ENCODE measurements at regions not wholly inside any gene's neighbourhood (a gene's known extent, or its start where the extent isn't known, plus 50 kb on each side); places are given as distances from the start of the nearest gene placed in this dataset.
A peak's percentile ranks its signal among the peaks of the same experiment; 100 is the strongest.

GRCh38 chr7:17153536-17153935 lies 144.9 kb upstream of the AHR start:
- 89% methylated on average over 3 of the region's 3 CpGs for WGBS
- no peak overlapping the region for H3K27ac ChIP-seq (ENCODE audit: low read depth)
- no peaks in the 10 kb centered on the region for H3K36me3 ChIP-seq (ENCODE audit: insufficient read depth)
- H3K4me3 ChIP-seq (ENCODE audit: low read depth, low read length) = no peak overlapping the region
- no peak for DNase-seq (ENCODE audit: extremely low spot score)
- no peaks in the 10 kb centered on the region for H3K4me1 ChIP-seq (ENCODE audit: insufficient read depth)

- H3K4me3 ChIP-seq (ENCODE audit: low read depth, low read length) = no peak overlapping the region
- no peak for DNase-seq (ENCODE audit: extremely low spot score)
Observed at GRCh38 chr7:17155529-17155928, 142.9 kb upstream of the AHR start.

GRCh38 chr7:17158261-17158660 lies 140.2 kb upstream of the AHR start:
- no peaks in the 10 kb centered on the region for H3K36me3 ChIP-seq (ENCODE audit: insufficient read depth)
- WGBS = 94% methylated on average over 5 of the region's 5 CpGs
- no peaks in the 10 kb centered on the region for H3K4me1 ChIP-seq (ENCODE audit: insufficient read depth)
- DNase-seq (ENCODE audit: extremely low spot score) = no peak
- no peak overlapping the region for H3K27ac ChIP-seq (ENCODE audit: low read depth)
- H3K4me3 ChIP-seq (ENCODE audit: low read depth, low read length) = no peak overlapping the region

More at GRCh38 chr7:17155529-17155928, 142.9 kb upstream of the AHR start:
- Histone ChIP-seq H3K4me1 (ENCODE audit: insufficient read depth) (no peaks in the 10 kb centered on the region), H3K36me3 (ENCODE audit: insufficient read depth) (no peaks in the 10 kb centered on the region), H3K27ac (ENCODE audit: low read depth) (no peak overlapping the region)

GRCh38 chr7:17159500-17160037 lies 138.9 kb upstream of the AHR start:
- DNase-seq (ENCODE audit: extremely low spot score) = no peak
- 82% methylated on average over 2 of the region's 2 CpGs for WGBS
- no peaks in the 10 kb centered on the region for H3K4me1 ChIP-seq (ENCODE audit: insufficient read depth)
- no peaks in the 10 kb centered on the region for H3K36me3 ChIP-seq (ENCODE audit: insufficient read depth)
- no peak overlapping the region for H3K4me3 ChIP-seq (ENCODE audit: low read depth, low read length)
- H3K27ac ChIP-seq (ENCODE audit: low read depth) = no peak overlapping the region

DNA sequence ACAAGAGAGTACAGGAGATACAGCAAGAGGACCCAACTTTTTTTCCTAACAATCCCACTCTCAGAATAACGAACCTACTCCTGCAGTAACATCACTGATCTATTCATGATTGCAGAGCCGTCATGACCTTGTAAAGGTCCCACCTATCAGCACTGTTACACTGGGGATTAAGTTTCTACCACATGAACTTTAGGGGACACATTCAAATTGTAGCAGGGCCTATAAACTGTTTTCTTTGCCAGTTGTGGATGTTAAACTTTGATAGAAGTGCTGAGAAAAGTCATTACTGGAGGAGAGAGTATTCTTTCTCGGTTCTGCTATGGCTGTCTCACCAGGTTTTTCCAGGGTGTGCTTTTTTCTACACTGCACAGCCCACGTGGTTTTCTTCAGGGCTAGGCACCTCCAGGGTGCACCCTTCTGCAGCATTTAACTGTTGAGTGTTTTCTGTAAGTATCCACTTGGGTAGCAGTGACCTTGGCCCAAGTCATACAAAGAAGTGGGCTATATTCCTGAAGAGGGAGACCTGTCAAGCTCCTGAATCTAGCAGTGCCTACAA lies 131.6 kb upstream of the AHR start:
- no peak for DNase-seq (ENCODE audit: extremely low spot score)
- no peak overlapping the region for H3K27ac ChIP-seq (ENCODE audit: low read depth)
- H3K4me3 ChIP-seq (ENCODE audit: low read depth, low read length) = no peak overlapping the region
- no peaks in the 10 kb centered on the region for H3K36me3 ChIP-seq (ENCODE audit: insufficient read depth)
- H3K4me1 ChIP-seq (ENCODE audit: insufficient read depth) = no peaks in the 10 kb centered on the region
- WGBS = 79% methylated on average over 4 of the region's 4 CpGs

- WGBS = 70% methylated on average over 2 of the region's 2 CpGs
- no peak overlapping the region for H3K4me3 ChIP-seq (ENCODE audit: low read depth, low read length)
Observed at GRCh38 chr7:17168416-17168815, 130.0 kb upstream of the AHR start.

GRCh38 chr7:17171427-17171826 lies 127.0 kb upstream of the AHR start:
- WGBS = 97% methylated on average over 3 of the region's 3 CpGs
- DNase-seq (ENCODE audit: extremely low spot score) = no peak
- no peak overlapping the region for H3K27ac ChIP-seq (ENCODE audit: low read depth)
- no peaks in the 10 kb centered on the region for H3K4me1 ChIP-seq (ENCODE audit: insufficient read depth)
- H3K4me3 ChIP-seq (ENCODE audit: low read depth, low read length) = no peak overlapping the region
- no peaks in the 10 kb centered on the region for H3K36me3 ChIP-seq (ENCODE audit: insufficient read depth)

More at GRCh38 chr7:17168416-17168815, 130.0 kb upstream of the AHR start:
- no peak overlapping the region for H3K27ac ChIP-seq (ENCODE audit: low read depth)
- no peak for DNase-seq (ENCODE audit: extremely low spot score)
- no peaks in the 10 kb centered on the region for H3K4me1 ChIP-seq (ENCODE audit: insufficient read depth)
- no peaks in the 10 kb centered on the region for H3K36me3 ChIP-seq (ENCODE audit: insufficient read depth)

DNA sequence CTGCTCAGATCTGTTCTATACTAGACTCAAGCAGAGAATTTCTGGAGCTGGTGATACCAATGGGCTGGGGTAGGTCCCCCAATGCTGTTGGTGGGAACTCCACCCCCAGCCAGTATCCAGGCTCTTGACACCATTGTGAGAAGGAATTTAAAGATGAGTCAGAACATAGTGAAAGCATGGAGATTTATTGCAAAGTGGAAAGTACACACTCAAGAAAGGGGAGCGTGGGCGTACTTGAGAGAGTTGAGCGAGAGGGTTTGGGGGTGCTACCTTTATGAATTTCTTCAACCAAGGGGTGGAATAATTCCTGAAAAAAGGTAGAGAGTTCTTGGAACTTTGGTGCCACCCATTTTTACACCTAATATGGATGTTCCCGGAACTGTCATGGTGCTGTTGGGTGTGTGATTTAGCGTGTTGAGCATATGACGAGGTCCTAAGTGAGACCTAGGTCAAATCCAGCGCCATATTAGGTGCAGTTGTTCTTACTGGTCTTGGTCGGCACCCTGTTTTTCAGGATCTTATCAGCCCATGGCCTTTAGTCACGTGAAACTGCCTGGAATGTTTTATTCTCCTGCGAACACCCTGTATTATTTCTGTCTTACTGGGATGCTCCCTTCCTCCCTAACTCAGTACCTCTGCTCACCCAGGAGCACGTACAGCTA lies 122.0 kb upstream of the AHR start:
- no peak for DNase-seq (ENCODE audit: extremely low spot score)
- Histone ChIP-seq H3K27ac (ENCODE audit: low read depth) (no peak overlapping the region), H3K4me3 (ENCODE audit: low read depth, low read length) (no peak overlapping the region), H3K36me3 (ENCODE audit: insufficient read depth) (no peaks in the 10 kb centered on the region), H3K4me1 (ENCODE audit: insufficient read depth) (no peaks in the 10 kb centered on the region)
- 95% methylated on average over 11 of the region's 11 CpGs for WGBS

DNA sequence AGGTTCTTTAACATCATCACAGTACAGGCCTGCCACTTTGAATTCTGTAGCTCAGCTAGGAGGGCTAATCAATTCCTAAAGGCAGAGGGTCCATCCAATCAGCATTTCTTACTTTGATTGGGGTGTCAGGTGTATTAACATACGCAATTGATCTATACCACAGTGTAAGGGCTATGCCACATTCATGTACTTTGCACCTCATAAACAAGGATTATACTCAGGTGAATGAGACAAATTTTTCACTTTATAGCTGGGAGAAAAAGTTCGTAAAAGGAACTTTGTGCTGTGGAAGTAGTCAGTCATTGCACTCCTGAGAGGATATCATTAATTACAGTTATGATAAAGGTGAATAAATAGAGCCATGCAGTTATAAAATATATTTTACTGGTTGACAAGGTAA lies 119.9 kb upstream of the AHR start:
- 94% methylated on average over 2 of the region's 2 CpGs for WGBS
- H3K27ac ChIP-seq (ENCODE audit: low read depth) = no peak overlapping the region

GRCh38 chr7:17181482-17181881 lies 117.0 kb upstream of the AHR start:
- WGBS = 83% methylated on average over 3 of the region's 3 CpGs
- H3K27ac ChIP-seq (ENCODE audit: low read depth) = no peak overlapping the region
- H3K4me3 ChIP-seq (ENCODE audit: low read depth, low read length) = no peak overlapping the region
- DNase-seq (ENCODE audit: extremely low spot score) = no peak
- H3K36me3 ChIP-seq (ENCODE audit: insufficient read depth) = no peaks in the 10 kb centered on the region
- H3K4me1 ChIP-seq (ENCODE audit: insufficient read depth) = no peaks in the 10 kb centered on the region

More for the DNA sequence above, 119.9 kb upstream of the AHR start:
- no peak for DNase-seq (ENCODE audit: extremely low spot score)
- Histone ChIP-seq H3K4me1 (ENCODE audit: insufficient read depth) (no peaks in the 10 kb centered on the region), H3K36me3 (ENCODE audit: insufficient read depth) (no peaks in the 10 kb centered on the region), H3K4me3 (ENCODE audit: low read depth, low read length) (no peak overlapping the region)

DNA sequence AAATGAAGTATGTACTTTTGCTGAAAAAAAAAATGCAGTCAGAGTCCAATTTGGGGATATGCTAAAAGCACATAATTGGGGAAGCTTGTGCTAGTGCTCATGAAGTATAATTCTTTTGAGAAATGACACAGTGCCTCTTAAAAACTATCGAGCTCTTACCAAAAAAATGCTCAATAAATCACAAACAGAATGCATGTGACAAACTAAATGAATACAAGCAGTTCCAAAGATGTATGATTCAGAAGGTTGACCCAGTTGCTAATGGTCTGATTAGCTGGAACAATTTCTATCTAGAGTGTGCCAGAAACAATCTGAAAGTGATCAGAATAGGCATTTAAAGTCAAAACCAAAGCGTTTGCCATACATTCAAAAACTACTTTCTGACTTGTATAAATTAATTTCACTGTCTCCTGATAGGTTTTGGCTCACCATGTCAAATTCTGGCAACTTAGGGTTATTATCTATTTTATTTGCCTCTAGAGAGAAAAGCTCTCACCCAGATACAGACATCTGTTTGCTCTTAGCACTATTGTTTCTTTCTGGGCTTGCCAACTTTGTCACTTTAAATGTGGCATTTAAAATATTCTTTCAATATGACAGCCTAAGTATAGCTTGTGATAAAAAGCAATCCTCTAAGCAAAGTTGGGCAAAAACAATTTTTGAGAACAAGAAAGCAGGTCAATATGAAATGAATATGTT lies 114.7 kb upstream of the AHR start:
- Histone ChIP-seq H3K27ac (ENCODE audit: low read depth) (no peak overlapping the region), H3K4me3 (ENCODE audit: low read depth, low read length) (no peak overlapping the region), H3K36me3 (ENCODE audit: insufficient read depth) (no peaks in the 10 kb centered on the region), H3K4me1 (ENCODE audit: insufficient read depth) (no peaks in the 10 kb centered on the region)
- DNase-seq (ENCODE audit: extremely low spot score) = no peak
- WGBS = 52% methylated on average over 2 of the region's 2 CpGs

GRCh38 chr7:17184805-17185689 lies 113.4 kb upstream of the AHR start:
- DNase-seq (ENCODE audit: extremely low spot score) = no peak
- peak overlapping the region; percentile 10 for H3K27ac ChIP-seq (ENCODE audit: low read depth)
- 74% methylated on average over 4 of the region's 4 CpGs for whole genome bisulfite sequencing
- H3K36me3 ChIP-seq (ENCODE audit: insufficient read depth) = no peaks in the 10 kb centered on the region
- no peaks in the 10 kb centered on the region for H3K4me1 ChIP-seq (ENCODE audit: insufficient read depth)
- no peak overlapping the region for H3K4me3 ChIP-seq (ENCODE audit: low read depth, low read length)

- no peaks in the 10 kb centered on the region for H3K4me1 ChIP-seq (ENCODE audit: insufficient read depth)
- WGBS = 61% methylated on average over 4 of the region's 4 CpGs
- DNase-seq (ENCODE audit: extremely low spot score) = no peak
- no peaks in the 10 kb centered on the region for H3K36me3 ChIP-seq (ENCODE audit: insufficient read depth)
- H3K4me3 ChIP-seq (ENCODE audit: low read depth, low read length) = no peak overlapping the region
- no peak overlapping the region for H3K27ac ChIP-seq (ENCODE audit: low read depth)
Observed at GRCh38 chr7:17185690-17186070, 112.8 kb upstream of the AHR start.
